NCI-H526 (cell line): ENCODE measurements at regions not wholly inside any gene's neighbourhood (a gene's known extent, or its start where the extent isn't known, plus 50 kb on each side); places are given as distances from the start of the nearest gene placed in this dataset.
"Not testable (repeated sequence)": the region's sequence is repeated elsewhere in the genome, so short reads cannot be mapped to it uniquely, and the experiment has no call there.

Experiments
- DNase-seq, 2 experiments: peaks; one replicate each; lab custom pipeline; 2025; lab: John Stamatoyannopoulos, UW

DNA sequence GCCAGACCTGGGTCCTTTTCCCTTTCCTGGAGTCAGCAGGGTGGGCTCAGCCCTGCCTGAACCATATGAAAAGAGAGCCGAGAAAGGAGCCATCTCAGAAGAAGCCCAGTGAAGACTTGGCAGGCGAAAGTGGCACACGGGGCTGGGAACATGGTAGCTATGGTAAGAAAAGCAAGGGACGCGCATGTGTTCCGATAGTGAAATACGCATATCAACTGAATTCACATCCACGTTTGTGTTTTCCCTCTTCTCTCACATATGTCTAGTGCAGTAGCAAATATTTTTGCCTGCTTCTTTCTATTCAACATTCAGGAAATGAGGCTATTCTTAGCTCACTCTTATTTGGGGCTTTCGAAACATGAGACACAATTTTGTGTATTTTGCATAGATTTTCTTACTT is 54.1 kb upstream of the PEG3 start:
- DNase-seq, result no peak

DNA sequence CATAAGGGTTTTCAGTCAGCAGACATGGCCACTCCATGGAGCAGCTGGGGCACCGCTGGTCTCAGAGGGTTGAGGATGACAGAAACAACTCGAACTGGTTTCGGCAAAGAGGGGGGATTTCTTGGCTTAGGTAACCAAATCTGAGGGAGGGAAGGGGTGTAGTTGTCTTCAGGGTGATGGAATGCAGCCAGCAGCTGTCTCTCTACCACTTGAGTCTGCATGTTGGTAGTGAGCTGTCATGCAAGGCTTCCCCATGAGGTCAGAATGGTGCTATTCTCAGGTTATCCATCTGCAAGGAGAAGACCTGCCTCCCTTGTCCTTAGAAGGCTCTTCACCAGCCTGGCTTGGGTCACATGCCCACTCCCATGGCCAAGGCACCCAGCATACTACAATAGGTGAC is 55.6 kb upstream of the PEG3 start:
- no peak for DNase-seq

DNA sequence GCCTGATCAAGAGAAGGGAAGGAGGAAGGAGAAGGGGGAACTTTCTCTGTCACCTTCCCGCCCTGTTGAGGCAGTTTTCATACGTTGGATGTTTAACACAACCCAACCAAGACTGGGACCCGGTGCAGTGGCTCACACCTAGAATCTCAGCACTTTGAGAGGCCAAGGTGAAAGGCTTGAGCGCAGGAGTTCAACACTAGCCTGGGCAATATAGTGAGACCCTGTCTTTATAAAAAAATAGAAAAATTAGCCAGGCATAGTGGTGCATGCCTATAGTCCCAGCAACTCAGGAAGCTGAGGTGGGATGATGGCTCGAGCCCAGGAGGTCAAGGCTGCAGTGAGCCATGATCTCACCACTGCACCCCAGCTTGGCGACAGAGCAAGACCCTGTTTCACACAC is 59.4 kb upstream of the PEG3 start:
- DNase-seq, result no peak

- no peak for DNase-seq
Measured at GRCh38 chr19:56900573-56901097, 60.1 kb upstream of the PEG3 start.

GRCh38 chr19:56905631-56906150 is 65.2 kb upstream of the PEG3 start:
- DNase-seq, result no peak

GRCh38 chr19:56912401-56913112 is 72.0 kb upstream of the PEG3 start:
- DNase-seq, result no peak

- DNase-seq, result not testable (repeated sequence)
Measured at GRCh38 chr19:56913113-56913455, 72.6 kb upstream of the PEG3 start.

GRCh38 chr19:56916528-56916927 is 76.0 kb upstream of the PEG3 start:
- no peak for DNase-seq

DNA sequence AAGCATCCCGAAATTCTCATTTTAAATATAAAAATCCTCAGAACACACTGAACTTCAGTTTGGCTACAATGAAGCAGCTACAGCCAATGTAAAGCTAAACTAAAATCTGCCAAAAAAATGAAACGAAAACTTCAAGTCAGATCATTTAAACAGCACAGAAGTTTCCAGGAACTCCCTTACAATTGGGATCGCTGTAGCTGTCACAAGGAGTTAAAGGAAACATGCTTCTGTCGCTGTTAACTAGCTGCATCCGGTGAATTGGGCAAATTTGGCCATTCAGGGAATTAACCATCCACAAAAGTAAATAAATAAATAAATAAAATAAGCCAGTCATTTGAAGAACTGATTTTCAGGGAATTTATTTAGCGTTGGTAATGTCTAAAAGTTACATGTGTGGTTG is 77.0 kb upstream of the PEG3 start:
- DNase-seq, result no peak

DNA sequence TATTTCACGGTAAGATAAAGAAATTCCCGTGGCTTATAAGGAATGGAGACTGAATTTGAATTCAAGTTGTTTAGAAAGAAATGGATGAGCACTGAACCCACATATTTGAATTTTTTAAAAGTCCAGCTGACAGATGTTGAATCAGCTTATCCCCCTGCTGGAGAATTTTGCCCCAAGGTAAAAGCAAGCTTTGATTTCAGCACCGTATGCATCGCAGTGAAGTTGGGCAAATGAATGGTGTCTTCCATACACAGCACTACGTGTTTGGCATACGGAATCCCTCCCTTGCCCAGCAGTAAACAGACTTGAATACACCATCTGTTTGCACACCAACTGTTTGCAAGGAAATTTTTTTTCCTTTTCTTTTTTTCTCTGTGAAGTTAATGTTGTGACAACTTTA is 77.5 kb upstream of the PEG3 start:
- DNase-seq, result no peak

DNA sequence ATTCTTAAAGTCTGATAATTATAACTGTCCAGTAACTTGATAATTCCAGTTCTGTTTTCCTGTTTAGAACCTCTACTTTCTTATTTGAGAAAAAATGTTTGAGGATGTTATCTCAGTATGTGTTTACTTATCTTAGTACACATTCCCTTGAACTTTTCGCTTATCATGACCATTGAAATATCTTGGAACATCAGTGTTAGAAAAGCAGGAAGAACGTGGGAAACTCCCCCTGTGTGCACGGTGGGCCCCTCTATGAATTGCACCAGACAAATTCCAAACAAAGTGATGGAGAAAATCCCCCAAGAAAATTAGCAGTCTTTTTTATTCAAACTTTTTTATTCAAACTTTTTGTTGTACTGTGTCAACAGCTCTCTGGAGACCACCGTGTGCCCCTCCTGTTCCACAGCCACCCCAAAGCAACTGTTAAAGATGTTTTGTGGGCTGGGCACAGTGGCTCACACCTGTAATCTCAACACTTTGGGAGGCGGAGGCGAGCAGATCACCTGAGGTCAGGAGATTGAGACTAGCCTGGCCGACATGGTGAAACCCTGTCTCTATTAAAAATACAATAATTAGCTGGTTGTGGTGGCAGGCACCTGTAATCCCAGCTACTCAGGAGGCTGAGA is 78.3 kb upstream of the PEG3 start:
- DNase-seq, result no peak

DNA sequence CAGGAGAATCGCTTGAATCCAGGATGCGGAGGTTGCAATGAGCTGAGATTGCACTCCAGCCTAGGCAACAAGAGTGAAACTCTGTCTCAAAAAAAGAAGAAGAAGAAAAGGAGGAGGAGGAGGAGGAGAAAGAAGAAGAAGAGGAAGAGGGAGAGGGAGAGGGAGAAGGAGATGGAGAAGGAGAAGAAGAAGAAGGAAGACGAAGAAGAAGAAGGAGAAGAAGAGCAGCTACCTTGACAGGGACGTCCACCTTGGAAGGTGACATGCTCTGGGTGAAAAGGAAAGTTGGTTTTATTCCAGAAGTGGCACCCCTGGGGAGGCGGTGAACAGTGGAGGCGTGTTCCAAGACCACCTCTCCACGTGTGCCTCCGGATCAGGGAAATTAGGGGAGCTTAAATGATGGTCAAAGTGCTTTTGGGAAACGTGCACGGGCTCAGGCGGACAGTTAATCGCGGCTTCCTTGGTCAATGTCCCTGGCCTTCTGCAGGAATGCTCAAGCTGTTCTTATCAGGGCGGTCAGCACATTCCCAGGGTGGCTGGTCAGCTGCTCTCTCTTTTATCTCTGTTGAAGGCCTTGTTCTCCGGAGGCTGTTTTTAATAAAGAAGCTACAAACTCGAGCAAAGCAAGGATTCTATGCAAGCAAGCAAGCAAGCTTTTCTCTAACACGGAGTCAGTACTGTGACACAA is 78.9 kb upstream of the PEG3 start:
- DNase-seq, result no peak

DNA sequence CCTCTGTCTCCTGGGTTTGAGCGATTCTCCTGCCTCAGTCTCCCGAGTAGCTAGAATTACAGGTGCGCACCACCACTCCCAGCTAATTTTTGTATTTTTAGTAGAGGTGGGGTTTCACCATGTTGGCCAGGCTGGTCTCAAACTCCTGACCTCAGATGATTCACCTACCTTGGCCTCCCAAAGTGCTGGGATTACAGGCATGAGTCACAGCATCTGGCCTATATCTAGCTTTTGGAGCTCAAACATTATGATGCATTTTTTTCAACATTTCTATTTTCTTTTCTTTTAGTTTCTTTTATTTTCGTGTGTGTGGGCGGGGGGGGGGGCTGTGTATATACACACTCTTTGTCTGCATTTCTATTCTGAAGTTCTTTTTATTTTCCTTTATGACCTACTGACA is 85.6 kb upstream of the PEG3 start:
- not testable (repeated sequence) for DNase-seq

DNA sequence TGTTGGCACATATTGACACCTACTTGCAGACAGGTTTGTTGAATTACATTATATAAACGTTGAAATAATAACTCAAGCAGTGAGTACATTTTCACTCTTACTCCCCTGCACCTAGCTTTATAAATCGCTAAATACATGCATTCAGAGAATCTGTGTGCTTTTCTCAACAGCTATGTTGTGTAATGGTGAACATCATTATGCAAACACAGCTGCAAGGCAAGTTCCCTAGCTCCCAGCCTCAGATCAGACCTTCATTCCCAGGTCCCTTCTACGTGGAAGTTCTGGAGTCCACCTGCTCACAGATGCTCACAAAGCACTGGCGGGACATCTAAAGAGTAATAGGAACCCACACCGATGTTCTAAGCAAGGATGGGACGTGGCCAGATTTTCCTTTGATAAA is 86.8 kb upstream of the PEG3 start:
- no peak for DNase-seq

DNA sequence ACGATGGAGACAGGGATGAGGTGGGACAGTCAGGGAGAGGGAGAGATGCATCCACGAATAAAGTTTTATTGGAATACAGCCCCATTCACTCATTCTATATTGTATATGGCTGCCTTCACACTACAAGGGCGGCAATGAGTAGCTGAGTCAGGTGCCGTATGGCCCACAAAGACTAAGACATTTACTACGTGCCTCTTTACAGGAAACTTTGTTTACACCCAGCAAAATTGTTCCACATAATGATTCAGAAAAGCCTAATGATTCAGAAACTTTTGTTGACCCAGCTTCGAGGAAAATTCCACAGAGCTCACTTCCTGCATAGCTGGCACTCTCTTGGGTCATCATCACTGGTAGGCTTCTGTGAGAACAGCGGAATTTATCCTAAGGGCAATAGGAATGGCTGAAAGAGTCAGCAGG is 87.3 kb upstream of the PEG3 start:
- no peak for DNase-seq

DNA sequence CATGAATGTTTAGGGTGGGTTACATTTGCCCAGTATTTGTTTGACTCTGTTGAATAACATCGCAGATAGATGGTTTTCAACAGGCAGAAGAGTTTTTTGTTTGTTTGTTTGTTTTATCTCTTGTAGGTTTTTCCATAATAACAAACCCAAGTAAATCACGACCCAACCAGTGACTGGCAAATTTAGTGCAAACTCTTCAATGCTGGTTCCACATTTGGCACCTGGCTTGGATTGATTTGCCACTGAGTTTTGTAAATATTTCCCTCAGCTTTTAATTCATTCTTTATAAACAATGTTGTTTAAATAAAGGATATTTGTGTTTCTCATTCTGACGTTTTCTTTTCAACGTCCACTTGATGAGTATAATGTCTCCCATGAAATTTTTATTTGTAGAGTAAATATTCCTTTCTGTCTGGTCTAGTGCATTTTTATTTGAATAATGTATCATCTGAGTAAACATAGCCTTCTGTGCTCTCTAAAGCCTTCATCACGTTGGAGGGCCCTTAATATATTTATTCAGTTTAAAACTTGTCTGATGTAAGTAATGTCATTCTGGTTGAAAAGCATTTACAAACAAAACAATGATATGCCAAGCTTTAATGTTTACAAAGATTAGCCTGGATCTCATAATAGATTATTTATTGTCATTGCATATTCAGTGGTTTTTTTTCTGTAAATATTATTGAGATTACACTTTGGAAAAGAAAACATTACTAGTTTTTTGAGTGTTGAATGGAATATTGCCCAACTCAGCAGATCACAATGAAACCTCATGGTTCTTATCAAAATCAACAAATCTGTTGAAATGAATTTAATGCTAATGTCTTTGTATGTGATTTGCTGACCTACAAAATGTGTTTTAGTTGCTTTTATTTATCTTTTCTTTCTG is 90.4 kb upstream of the PEG3 start:
- DNase-seq, result no peak

- no peak for DNase-seq
Measured at GRCh38 chr19:56933014-56933705, 92.6 kb upstream of the PEG3 start.

GRCh38 chr19:56934438-56935090 is 94.0 kb upstream of the PEG3 start:
- no peak for DNase-seq

DNA sequence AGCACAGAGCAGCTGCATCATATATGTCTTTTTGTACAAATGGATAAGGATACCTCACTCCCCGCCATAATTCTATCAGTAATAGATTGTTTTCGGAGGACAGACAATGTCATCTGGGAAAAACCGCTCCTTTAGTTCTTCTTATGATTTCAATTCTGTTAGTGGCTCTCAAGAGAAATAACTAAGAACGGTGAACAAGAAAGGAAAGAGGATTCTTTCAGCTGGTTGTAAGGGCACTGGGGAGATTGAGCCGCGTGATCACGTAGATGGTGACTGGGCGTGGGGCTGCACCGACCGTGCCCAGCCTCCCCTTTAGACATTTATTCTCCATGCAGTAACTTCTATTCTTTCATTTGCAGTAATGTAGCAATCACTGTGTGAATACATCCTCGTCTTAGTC is 99.4 kb upstream of the PEG3 start:
- no peak for DNase-seq

DNA sequence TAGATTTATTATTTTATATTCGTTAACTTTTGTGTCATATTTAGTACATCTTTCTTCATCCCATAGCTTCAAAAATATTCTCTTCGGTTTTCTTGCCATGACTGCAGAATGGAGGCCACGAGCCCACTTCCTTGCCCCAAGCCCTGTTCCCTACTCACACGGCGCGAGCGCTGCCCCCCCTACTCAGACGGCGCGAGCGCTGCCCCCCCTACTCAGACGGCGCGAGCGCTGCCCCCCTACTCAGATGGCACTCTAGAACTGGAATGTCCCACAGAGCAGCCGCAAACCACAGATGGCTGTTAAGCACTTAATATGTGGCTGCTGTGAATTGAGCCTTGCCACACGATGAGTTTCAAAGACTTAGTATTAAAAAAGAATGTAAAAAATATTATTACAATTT is 102.2 kb upstream of the PEG3 start:
- DNase-seq, result peak in 1 of 2 experiments; percentile 3

DNA sequence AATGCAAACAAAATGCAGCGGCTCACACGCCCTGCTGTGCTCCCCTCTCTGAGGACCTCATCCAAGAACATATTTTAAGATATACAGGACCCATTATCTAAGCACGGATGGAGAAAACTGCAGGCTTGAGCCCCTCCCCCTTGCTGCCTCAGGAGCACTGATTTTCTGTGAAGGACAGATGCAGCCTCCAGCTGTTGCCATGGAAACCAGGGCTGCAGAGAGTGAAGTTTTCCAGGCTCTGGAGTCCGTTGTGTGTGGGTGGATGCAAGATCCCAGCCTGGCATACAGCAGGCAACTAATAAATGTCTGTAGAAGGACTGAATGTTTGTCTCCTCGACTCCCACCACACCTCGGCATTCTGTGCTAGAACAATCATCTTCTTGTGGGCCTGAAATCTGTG is 105.6 kb upstream of the PEG3 start:
- no peak for DNase-seq
